Liver (tissue), 8 donors: ENCODE measurements at regions not wholly inside any gene's neighbourhood (a gene's known extent, or its start where the extent isn't known, plus 50 kb on each side); places are given as distances from the start of the nearest gene placed in this dataset.

ENCODE experiments used
- DNase-seq: peaks from one replicate; pipeline ENCODE4 v3.0.0-alpha.2; 2017; ENCODE audit warnings: low spot score
- H3K27ac ChIP-seq, 2 donors: one replicate each; pipeline ENCODE4 v1.7.0; 2013; ENCODE audit warnings: inconsistent platforms in 2 of 2, low read length in 2 of 2, control low read depth in 1 of 2, low read depth in 1 of 2, mild to moderate bottlenecking in 1 of 2
- H3K27me3 ChIP-seq, 4 donors: one replicate each; pipeline versions ENCODE4 v1.6.1 to v1.7.0; 2013; ENCODE audit warnings: low read length in 3 of 4, inconsistent platforms in 1 of 4, mild to moderate bottlenecking in 1 of 4, moderate library complexity in 1 of 4; ENCODE audit not compliant: control insufficient read depth in 4 of 4, insufficient read depth in 4 of 4
- H3K36me3 ChIP-seq, 4 donors: one replicate each; pipeline versions ENCODE4 v1.6.1 to v1.7.0; 2013; ENCODE audit warnings: low read length in 3 of 4, mild to moderate bottlenecking in 3 of 4, low read depth in 1 of 4, moderate library complexity in 1 of 4; ENCODE audit not compliant: control insufficient read depth in 4 of 4, insufficient read depth in 3 of 4
- H3K4me1 ChIP-seq, 4 donors: one replicate each; pipeline versions ENCODE4 v1.6.1 to v1.7.0; 2013; ENCODE audit warnings: low read length in 3 of 4, mild to moderate bottlenecking in 3 of 4, moderate library complexity in 1 of 4; ENCODE audit not compliant: control insufficient read depth in 4 of 4, insufficient read depth in 4 of 4
- H3K4me3 ChIP-seq, 3 donors: one replicate each; pipeline versions ENCODE4 v1.6.1 to v1.7.0; 2013; ENCODE audit warnings: low read length in 3 of 3, control low read depth in 1 of 3, low read depth in 1 of 3, mild to moderate bottlenecking in 1 of 3
- H3K9ac ChIP-seq, 2 donors: one replicate each; pipeline ENCODE4 v1.7.0; 2013; ENCODE audit warnings: low read length in 2 of 2, mild to moderate bottlenecking in 2 of 2, moderate library complexity in 2 of 2, control low read depth in 1 of 2, low read depth in 1 of 2
- H3K9me3 ChIP-seq, 4 donors: one replicate each; pipeline versions ENCODE4 v1.6.1 to v1.7.0; 2013; ENCODE audit warnings: low read length in 3 of 4; ENCODE audit not compliant: control insufficient read depth in 4 of 4
- ATF3 ChIP-seq: IDR thresholded peaks from 2 replicates; pipeline ENCODE4 v1.6.1; 2016; ENCODE audit warnings: antibody characterized with exemption
- CTCF ChIP-seq: fragments of 150-350 bp; IDR thresholded peaks from 2 replicates; pipeline ENCODE4 v1.5.1; 2017; ENCODE audit warnings: improper control_type of control experiment, low read depth, low read length; ENCODE audit not compliant: missing input control
- EGR1 ChIP-seq, 2 donors: IDR thresholded peaks; 2 replicates each; pipeline ENCODE4 v1.6.1; 2016 to 2018; ENCODE audit warnings: antibody characterized with exemption in 2 of 2, low read depth in 2 of 2
- FOXA1 ChIP-seq: IDR thresholded peaks from 2 replicates; pipeline ENCODE4 v1.6.1; 2016; ENCODE audit warnings: antibody characterized with exemption
- FOXA2 ChIP-seq: IDR thresholded peaks from 2 replicates; pipeline ENCODE4 v1.6.1; 2016; ENCODE audit warnings: antibody characterized with exemption
- GABPA ChIP-seq, 2 donors: IDR thresholded peaks in 1 of 2; conservative IDR thresholded peaks in 1 of 2; 2 replicates each; pipeline ENCODE4 v1.6.1; 2016; ENCODE audit warnings: antibody characterized with exemption in 2 of 2, mild to moderate bottlenecking in 1 of 2, moderate library complexity in 1 of 2
- HNF4A ChIP-seq, 2 donors: conservative IDR thresholded peaks; 2 replicates each; pipeline ENCODE4 v1.6.1; 2016; ENCODE audit warnings: antibody characterized with exemption in 2 of 2, mild to moderate bottlenecking in 2 of 2
- HNF4G ChIP-seq: IDR thresholded peaks from 2 replicates; pipeline ENCODE4 v1.6.1; 2016; ENCODE audit warnings: antibody characterized with exemption
- JUND ChIP-seq, 2 donors: IDR thresholded peaks; 2 replicates each; pipeline ENCODE4 v1.6.1; 2016; ENCODE audit warnings: antibody characterized with exemption in 2 of 2
- MAX ChIP-seq: IDR thresholded peaks from 2 replicates; pipeline ENCODE4 v1.6.1; 2016; ENCODE audit warnings: antibody characterized with exemption
- NR2F2 ChIP-seq: IDR thresholded peaks from 2 replicates; pipeline ENCODE4 v1.6.1; 2016; ENCODE audit warnings: antibody characterized with exemption
- RAD21 ChIP-seq, 2 donors: IDR thresholded peaks; 2 replicates each; pipeline ENCODE4 v1.6.1; 2016; ENCODE audit warnings: antibody characterized with exemption in 2 of 2, mild to moderate bottlenecking in 2 of 2
- RXRA ChIP-seq, 2 donors: IDR thresholded peaks; 2 replicates each; pipeline ENCODE4 v1.6.1; 2017 to 2018; ENCODE audit warnings: antibody characterized with exemption in 2 of 2, mild to moderate bottlenecking in 1 of 2
- SP1 ChIP-seq: IDR thresholded peaks from 2 replicates; pipeline ENCODE4 v1.6.1; 2018; ENCODE audit warnings: antibody characterized with exemption, mild to moderate bottlenecking
- TAF1 ChIP-seq: conservative IDR thresholded peaks from 2 replicates; pipeline ENCODE4 v1.6.1; 2016; ENCODE audit warnings: antibody characterized with exemption, mild to moderate bottlenecking
- YY1 ChIP-seq: IDR thresholded peaks from 2 replicates; pipeline ENCODE4 v1.6.1; 2016; ENCODE audit warnings: antibody characterized with exemption, mild to moderate bottlenecking
- WGBS: extraction: QIAGEN DNeasy Blood & Tissue Kit; methylation state at CpG from one replicate; pipeline ENCODE4 v1.1.7; 2013; 5-methylcytosine and 5-hydroxymethylcytosine counted together
- TF ChIP-seq, protein P1 (sequence below): IDR thresholded peaks from 2 replicates; pipeline ENCODE4 v1.6.1; 2016; ENCODE audit warnings: antibody characterized with exemption, mild to moderate bottlenecking
- TF ChIP-seq, protein P2 (sequence below): IDR thresholded peaks from 2 replicates; pipeline ENCODE4 v1.6.1; 2016; ENCODE audit warnings: antibody characterized with exemption
- donor health status: healthy.
- donor health status: healthy.
- donor health status: healthy.
- donor health status: healthy.
- donor health status: healthy.

DNA sequence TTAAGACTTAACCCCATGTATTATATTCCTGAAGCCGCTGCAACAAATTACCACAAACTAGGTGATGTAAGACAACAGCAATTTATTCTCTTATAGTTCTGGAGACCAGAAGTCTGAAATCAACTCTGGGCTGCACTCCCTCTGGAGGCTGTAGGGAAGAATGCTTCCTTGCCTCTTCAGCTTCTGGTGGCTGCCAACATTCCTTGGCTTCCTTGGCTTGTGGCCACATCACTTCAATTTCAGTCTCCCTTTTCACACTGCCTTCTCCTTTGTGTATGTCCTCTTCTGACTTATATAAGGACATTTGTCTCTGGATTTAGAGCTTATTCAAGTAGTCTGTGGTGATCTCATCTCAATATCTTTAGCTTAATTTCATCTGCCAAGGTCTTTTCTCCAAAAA lies 141.6 kb downstream of the DHX35 start:
- Histone ChIP-seq H3K27ac (no peak overlapping the region), H3K27me3 (peaks cover 0 to 7% (median 0%) of the 10 kb centered on the region in 4 donors), H3K4me1 (no peaks in the 10 kb centered on the region), H3K9ac (no peak overlapping the region), H3K36me3 (no peaks in the 10 kb centered on the region), H3K9me3 (peaks cover 0 to 3% (median 0%) of the 10 kb centered on the region in 4 donors), H3K4me3 (no peak overlapping the region)
- TF ChIP-seq TAF1: no peak
- no peak for TF ChIP-seq JUND (IDR thresholded peaks at IDR 0.05)
- no peak for TF ChIP-seq FOXA2
- TF ChIP-seq, protein P1, sequence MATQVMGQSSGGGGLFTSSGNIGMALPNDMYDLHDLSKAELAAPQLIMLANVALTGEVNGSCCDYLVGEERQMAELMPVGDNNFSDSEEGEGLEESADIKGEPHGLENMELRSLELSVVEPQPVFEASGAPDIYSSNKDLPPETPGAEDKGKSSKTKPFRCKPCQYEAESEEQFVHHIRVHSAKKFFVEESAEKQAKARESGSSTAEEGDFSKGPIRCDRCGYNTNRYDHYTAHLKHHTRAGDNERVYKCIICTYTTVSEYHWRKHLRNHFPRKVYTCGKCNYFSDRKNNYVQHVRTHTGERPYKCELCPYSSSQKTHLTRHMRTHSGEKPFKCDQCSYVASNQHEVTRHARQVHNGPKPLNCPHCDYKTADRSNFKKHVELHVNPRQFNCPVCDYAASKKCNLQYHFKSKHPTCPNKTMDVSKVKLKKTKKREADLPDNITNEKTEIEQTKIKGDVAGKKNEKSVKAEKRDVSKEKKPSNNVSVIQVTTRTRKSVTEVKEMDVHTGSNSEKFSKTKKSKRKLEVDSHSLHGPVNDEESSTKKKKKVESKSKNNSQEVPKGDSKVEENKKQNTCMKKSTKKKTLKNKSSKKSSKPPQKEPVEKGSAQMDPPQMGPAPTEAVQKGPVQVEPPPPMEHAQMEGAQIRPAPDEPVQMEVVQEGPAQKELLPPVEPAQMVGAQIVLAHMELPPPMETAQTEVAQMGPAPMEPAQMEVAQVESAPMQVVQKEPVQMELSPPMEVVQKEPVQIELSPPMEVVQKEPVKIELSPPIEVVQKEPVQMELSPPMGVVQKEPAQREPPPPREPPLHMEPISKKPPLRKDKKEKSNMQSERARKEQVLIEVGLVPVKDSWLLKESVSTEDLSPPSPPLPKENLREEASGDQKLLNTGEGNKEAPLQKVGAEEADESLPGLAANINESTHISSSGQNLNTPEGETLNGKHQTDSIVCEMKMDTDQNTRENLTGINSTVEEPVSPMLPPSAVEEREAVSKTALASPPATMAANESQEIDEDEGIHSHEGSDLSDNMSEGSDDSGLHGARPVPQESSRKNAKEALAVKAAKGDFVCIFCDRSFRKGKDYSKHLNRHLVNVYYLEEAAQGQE: no peak
- TF ChIP-seq EGR1 (IDR thresholded peaks at IDR 0.05; ENCODE audit: low read depth in 2 of 2): no peak
- no peak for TF ChIP-seq YY1
- TF ChIP-seq GABPA (IDR thresholded peaks at IDR 0.05 in 1 of 2, conservative IDR thresholded peaks at IDR 0.05 in 1 of 2): no peak
- no peak for TF ChIP-seq RAD21 (IDR thresholded peaks at IDR 0.05)
- no peak for TF ChIP-seq FOXA1
- TF ChIP-seq ATF3: no peak
- TF ChIP-seq RXRA (IDR thresholded peaks at IDR 0.05): no peak
- TF ChIP-seq SP1: no peak
- TF ChIP-seq MAX: no peak
- DNase-seq: no peak
- WGBS: 93% methylated on average over 1 of the region's 1 CpG

DNA sequence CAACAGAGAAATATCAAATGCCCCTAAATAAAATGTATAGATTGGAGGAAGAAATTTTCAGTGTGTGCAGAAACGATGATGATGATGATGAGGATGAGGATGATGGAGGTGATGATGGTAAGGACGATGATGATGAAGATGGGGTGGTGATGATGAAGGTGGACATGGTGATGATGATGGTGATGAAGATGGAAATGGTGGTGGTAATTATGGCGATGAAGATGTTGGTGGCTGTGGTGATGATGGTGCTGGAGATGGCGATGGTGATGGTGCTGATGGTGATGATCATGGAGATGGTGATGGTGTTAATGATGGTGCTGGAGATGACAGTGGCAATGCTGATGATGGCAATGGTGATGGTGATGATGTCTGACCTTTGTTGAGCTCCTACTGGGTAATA lies 141.2 kb downstream of the DHX35 start:
- peaks cover 0 to 5% (median 0%) of the 10 kb centered on the region in 4 donors for H3K27me3 ChIP-seq
- no peak for DNase-seq
- TF ChIP-seq, protein P2, sequence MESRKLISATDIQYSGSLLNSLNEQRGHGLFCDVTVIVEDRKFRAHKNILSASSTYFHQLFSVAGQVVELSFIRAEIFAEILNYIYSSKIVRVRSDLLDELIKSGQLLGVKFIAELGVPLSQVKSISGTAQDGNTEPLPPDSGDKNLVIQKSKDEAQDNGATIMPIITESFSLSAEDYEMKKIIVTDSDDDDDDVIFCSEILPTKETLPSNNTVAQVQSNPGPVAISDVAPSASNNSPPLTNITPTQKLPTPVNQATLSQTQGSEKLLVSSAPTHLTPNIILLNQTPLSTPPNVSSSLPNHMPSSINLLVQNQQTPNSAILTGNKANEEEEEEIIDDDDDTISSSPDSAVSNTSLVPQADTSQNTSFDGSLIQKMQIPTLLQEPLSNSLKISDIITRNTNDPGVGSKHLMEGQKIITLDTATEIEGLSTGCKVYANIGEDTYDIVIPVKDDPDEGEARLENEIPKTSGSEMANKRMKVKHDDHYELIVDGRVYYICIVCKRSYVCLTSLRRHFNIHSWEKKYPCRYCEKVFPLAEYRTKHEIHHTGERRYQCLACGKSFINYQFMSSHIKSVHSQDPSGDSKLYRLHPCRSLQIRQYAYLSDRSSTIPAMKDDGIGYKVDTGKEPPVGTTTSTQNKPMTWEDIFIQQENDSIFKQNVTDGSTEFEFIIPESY: no peak
- no peak for TF ChIP-seq MAX
- no peak for TF ChIP-seq HNF4A (conservative IDR thresholded peaks at IDR 0.05)
- no peak for TF ChIP-seq SP1
- TF ChIP-seq RXRA (IDR thresholded peaks at IDR 0.05): no peak
- TF ChIP-seq HNF4G: no peak
- TF ChIP-seq, protein P1: no peak
- TF ChIP-seq TAF1: no peak
- no peak for TF ChIP-seq CTCF
- no peak for TF ChIP-seq YY1
- TF ChIP-seq FOXA1: no peak
- no peak for TF ChIP-seq JUND (IDR thresholded peaks at IDR 0.05)
- TF ChIP-seq RAD21 (IDR thresholded peaks at IDR 0.05): no peak
- TF ChIP-seq FOXA2: no peak
- TF ChIP-seq NR2F2: no peak
- no peak for TF ChIP-seq GABPA (IDR thresholded peaks at IDR 0.05 in 1 of 2, conservative IDR thresholded peaks at IDR 0.05 in 1 of 2)
- TF ChIP-seq ATF3: no peak
- no peak for TF ChIP-seq EGR1 (IDR thresholded peaks at IDR 0.05; ENCODE audit: low read depth in 2 of 2)
- peaks cover 0 to 3% (median 0%) of the 10 kb centered on the region in 4 donors for H3K9me3 ChIP-seq
- H3K4me1 ChIP-seq: no peaks in the 10 kb centered on the region
- WGBS: 84% methylated on average over 4 of the region's 4 CpGs
- no peak overlapping the region for H3K9ac ChIP-seq
- no peaks in the 10 kb centered on the region for H3K36me3 ChIP-seq
- no peak overlapping the region for H3K4me3 ChIP-seq
- H3K27ac ChIP-seq: no peak overlapping the region
